Muscle layer of duodenum (tissue), 2 donors: ENCODE measurements at regions not wholly inside any gene's neighbourhood (a gene's known extent, or its start where the extent isn't known, plus 50 kb on each side); places are given as distances from the start of the nearest gene placed in this dataset.
"Not testable (repeated sequence)": the region's sequence is repeated elsewhere in the genome, so short reads cannot be mapped to it uniquely, and the experiment has no call there.

Source experiments
- H3K27ac ChIP-seq: one replicate; pipeline ENCODE4 v1.7.0; 2013; ENCODE audit warnings: mild to moderate bottlenecking, low read length
- H3K27me3 ChIP-seq: one replicate; pipeline ENCODE4 v1.7.0; 2013; ENCODE audit warnings: low read depth, mild to moderate bottlenecking, control low read depth, low read length
- H3K36me3 ChIP-seq, 2 donors: one replicate each; pipeline ENCODE4 v1.7.0; 2013; ENCODE audit warnings: low read length in 2 of 2, control low read depth in 1 of 2, mild to moderate bottlenecking in 1 of 2; ENCODE audit not compliant: insufficient read depth in 2 of 2, control insufficient read depth in 1 of 2
- H3K4me1 ChIP-seq, 2 donors: one replicate each; pipeline ENCODE4 v1.7.0; 2013; ENCODE audit warnings: low read length in 2 of 2, mild to moderate bottlenecking in 2 of 2, control low read depth in 1 of 2, moderate library complexity in 1 of 2; ENCODE audit not compliant: insufficient read depth in 2 of 2, control insufficient read depth in 1 of 2
- H3K4me3 ChIP-seq, 2 donors: one replicate each; pipeline ENCODE4 v1.7.0; 2013; ENCODE audit warnings: low read length in 2 of 2, low read depth in 1 of 2, mild to moderate bottlenecking in 1 of 2
- H3K9me3 ChIP-seq, 2 donors: one replicate each; pipeline ENCODE4 v1.7.0; 2013; ENCODE audit warnings: low read length in 2 of 2, control low read depth in 1 of 2, mild to moderate bottlenecking in 1 of 2; ENCODE audit not compliant: control insufficient read depth in 1 of 2
- donor health status: healthy.

DNA sequence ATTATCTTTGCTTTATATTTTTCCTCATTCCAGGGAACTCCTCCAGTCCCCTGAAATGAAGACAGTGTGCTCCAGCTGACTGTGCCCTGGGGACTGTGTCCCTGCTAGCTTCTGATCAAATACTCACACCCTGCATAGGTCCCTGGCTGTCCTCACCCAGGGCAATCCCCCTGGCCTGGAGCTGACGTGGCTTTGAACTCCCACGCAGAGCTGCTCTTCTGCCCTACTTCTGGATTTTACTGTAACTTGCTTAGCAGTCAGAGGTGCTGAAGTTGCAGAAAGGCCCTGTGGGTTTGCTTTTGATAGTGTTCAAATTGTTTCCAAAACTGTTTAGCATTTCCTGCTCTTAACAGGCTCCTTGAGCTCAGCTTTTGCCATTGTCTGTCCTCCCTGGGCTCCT is 186.5 kb downstream of the FASLG start:
- Histone ChIP-seq H3K27me3 (no peaks in the 10 kb centered on the region), H3K36me3 (no peaks in the 10 kb centered on the region), H3K4me3 (no peak overlapping the region), H3K9me3 (no peaks in the 10 kb centered on the region), H3K4me1 (peaks cover 0 to 4% of the 10 kb centered on the region in 2 donors), H3K27ac (no peak overlapping the region)

DNA sequence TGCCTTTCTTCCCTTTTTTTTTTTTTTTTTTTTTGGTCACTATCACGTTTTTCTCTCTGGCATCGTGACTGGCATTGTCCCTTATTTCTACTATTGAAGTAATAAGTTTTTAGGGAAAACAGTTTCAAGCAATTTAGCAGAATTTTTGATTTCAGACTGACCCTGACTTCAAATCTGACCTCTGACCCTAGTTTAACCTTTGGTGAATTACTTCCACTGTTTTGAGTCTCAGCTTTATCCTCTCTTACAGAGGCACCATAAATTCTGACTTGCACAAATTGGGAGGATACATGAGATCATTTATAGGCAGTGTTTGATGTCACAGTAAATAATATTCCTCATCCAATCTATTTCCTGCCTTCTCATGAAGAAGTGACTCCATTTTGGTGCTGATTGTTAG is 187.0 kb downstream of the FASLG start:
- Histone ChIP-seq H3K4me1 (peaks cover 0 to 4% of the 10 kb centered on the region in 2 donors), H3K27ac (no peak overlapping the region), H3K9me3 (no peaks in the 10 kb centered on the region), H3K36me3 (no peaks in the 10 kb centered on the region), H3K4me3 (no peak overlapping the region), H3K27me3 (no peaks in the 10 kb centered on the region)

DNA sequence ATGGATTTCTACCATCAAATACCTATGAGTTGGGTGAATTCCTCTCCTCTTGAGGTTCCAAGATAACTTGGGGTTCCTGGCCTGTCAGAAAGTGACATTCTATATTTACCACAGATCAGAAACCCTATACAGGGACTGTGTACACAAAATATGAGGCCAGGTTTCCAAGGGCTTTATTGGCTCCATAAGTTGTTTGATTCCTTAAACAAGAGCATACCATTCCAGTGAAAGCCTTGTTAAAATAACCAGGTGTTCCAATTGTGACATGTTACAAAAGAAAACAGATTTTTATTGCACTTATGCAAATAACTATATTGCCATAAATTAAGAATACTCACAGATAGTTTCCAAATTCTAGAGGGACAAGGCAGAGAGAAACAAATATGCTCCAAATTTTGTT is 188.9 kb downstream of the FASLG start:
- H3K4me3 ChIP-seq, H3K9me3 ChIP-seq, H3K4me1 ChIP-seq, H3K27ac ChIP-seq, H3K27me3 ChIP-seq, H3K36me3 ChIP-seq: not testable (repeated sequence)

DNA sequence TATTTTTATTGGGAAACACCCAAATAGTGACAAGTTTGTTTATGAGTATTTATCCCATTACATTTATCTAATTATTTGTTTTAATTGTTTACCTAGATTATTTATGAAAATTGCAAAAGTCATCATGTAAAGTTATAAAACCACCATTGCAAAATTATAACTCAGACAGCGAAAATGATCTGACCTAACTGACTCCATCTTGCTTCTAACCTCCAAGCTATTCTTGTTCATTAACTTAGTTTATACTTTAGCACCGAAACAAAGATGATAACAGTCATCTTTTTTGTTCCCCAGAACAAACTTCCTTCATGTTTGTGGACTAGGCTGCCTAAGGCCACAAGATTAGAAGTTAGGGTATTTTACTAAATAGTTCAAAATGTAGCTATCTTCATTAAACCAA is 190.8 kb downstream of the FASLG start:
- Histone ChIP-seq H3K27ac (no peak overlapping the region), H3K27me3 (no peaks in the 10 kb centered on the region), H3K9me3 (no peaks in the 10 kb centered on the region), H3K4me1 (peaks cover 0 to under 1% of the 10 kb centered on the region in 2 donors), H3K36me3 (no peaks in the 10 kb centered on the region), H3K4me3 (no peak overlapping the region)

DNA sequence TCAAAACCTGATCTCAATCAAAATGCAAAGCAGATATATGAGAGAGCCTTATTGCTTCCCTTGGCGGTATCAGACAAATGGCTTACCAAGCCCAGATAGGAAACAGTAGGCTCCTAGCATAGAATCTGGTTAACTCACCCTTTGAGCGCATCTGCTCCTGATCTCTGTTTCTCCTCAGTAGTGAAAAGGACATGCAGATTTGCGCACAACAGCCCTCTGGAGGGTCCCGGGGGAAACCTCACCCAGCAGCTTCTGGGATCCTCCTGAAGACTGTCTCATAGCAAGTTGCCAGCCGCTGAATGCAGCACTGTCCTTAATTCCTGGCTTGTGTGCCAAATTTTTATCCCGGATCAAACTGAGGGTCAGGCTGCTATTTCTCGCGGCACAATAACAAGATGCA is 192.2 kb downstream of the FASLG start:
- no peaks in the 10 kb centered on the region for H3K4me1 ChIP-seq
- H3K36me3 ChIP-seq: no peaks in the 10 kb centered on the region
- no peaks in the 10 kb centered on the region for H3K27me3 ChIP-seq
- no peaks in the 10 kb centered on the region for H3K9me3 ChIP-seq
- H3K4me3 ChIP-seq: no peak overlapping the region
- H3K27ac ChIP-seq: no peak overlapping the region

DNA sequence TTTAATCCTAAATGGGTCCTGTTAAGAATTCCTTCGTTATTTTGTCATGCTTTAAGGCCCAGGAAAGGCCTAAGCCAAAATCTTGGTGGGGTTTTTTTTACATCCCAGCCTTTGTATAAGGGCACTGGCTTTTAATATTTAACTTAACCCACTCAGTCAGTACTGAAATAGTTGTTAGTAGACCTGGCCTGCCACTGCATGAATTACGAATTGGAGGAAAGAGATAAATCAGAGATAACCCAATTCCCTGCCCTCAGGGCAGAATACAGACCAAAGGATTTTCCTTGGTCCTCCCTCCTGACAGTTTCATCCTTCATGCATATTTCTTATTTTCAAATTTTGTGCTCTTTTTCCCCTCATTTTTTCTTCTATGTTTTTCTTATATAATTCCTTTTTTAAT is 193.0 kb downstream of the FASLG start:
- no peaks in the 10 kb centered on the region for H3K9me3 ChIP-seq
- H3K27ac ChIP-seq: no peak overlapping the region
- H3K27me3 ChIP-seq: no peaks in the 10 kb centered on the region
- H3K4me1 ChIP-seq: no peaks in the 10 kb centered on the region
- no peak overlapping the region for H3K4me3 ChIP-seq
- no peaks in the 10 kb centered on the region for H3K36me3 ChIP-seq

DNA sequence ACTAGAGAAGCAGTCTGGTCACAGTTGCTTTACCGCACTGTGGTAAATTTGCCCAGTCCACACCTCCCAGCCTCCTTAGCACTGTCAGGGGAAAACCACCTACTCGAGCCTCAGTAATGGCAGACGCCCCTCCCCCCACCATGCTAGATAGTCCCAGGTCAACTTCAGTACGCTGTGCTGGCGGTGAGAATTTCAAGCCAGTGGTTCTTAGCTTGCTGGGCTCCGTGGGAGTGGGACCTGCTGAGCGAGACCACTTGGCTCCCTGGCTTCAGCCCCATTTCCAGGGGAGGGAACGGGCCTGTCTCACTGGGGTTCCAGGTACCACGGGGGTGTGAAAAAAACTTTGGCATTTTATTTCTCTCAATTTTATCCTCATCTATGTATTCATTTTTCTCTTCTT is 194.8 kb downstream of the TNFSF18 start:
- H3K4me3 ChIP-seq, H3K9me3 ChIP-seq, H3K36me3 ChIP-seq, H3K27me3 ChIP-seq, H3K4me1 ChIP-seq, H3K27ac ChIP-seq: not testable (repeated sequence)

DNA sequence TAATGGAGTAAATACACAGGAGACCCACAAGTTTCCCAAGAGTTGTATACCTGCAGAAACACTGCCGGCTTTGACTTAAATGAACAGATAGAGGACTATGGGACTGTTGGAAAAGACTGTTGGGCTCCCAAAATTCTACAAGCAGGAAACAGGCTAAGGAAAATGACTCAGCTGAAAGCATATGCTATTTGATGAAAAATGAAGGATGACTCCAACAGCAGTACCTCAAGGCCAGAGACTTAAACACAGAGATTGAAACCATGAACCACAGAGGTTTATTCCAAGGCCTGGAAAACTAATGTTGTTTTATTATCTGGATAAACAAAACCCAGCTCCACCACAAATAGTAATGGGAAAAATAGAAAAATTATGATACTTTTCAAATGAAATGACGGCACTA is 187.7 kb downstream of the TNFSF18 start:
- Histone ChIP-seq H3K9me3 (no peaks in the 10 kb centered on the region), H3K4me1 (no peaks in the 10 kb centered on the region), H3K27ac (no peak overlapping the region), H3K4me3 (no peak overlapping the region), H3K27me3 (no peaks in the 10 kb centered on the region), H3K36me3 (no peaks in the 10 kb centered on the region)

DNA sequence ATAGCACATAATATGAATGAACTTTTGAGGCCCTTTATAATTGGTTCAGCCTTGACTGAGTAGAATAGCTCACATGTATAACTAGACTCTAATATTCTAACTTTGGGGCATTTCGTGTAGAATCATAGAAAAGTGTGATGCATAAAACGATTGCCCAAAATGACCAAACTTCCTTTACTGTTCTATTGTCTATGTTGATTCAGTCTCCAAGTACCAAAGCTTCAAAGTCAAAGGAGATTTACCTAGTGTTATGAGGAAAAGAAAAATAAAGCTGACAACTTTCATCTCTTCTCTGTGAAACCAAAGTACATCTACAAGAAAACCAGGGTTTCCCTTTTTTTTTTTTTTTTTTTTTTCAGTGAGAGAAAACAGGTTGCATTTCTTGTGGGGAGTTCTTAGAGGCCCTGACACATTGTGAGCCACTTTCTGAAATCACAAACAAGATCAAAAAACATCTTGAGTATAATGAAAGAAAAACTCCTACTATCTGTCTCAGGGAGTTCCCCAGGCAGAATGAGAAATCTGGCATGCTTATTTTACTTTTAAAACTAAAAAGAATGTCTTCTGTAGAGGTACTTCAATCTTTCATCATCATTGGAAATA is 183.4 kb downstream of the TNFSF18 start:
- Histone ChIP-seq H3K36me3 (no peaks in the 10 kb centered on the region), H3K27me3 (no peaks in the 10 kb centered on the region), H3K9me3 (no peaks in the 10 kb centered on the region), H3K4me3 (no peak overlapping the region), H3K27ac (no peak overlapping the region), H3K4me1 (no peaks in the 10 kb centered on the region)

DNA sequence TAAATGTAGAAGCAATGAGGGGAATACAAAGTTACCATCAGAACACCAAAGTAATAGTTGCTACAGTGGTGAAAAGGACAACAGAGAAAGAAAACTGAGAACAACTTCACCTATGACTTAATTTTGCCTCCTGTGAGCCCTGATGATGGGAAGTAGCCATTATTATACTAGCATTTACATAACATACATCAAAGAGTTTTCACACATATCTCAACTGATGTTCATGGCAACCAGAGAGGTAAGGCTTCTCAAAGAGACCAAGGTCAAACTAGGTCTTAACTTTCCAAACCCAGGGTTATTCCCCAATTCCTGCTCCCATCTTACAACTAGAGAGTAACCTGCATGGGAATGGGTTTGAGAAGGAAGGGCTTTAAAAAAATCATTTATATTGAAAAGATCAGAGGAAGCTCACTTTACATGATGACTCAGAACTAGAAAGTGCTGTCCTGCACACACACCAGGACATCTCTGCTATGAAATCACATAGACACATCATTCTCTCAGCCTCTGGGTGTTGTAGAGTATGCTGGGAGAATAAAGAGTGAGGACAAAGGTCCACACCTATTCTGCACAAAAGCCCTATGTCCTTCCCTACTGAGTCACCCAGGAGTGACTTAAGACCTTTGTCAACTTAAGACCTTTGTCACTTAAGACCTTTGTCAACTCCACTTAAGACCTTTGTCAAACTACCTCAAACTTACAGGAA is 179.7 kb downstream of the TNFSF18 start:
- H3K4me1 ChIP-seq: no peaks in the 10 kb centered on the region
- H3K27ac ChIP-seq: no peak overlapping the region
- H3K27me3 ChIP-seq: no peaks in the 10 kb centered on the region
- H3K4me3 ChIP-seq: no peak overlapping the region
- no peaks in the 10 kb centered on the region for H3K36me3 ChIP-seq
- no peaks in the 10 kb centered on the region for H3K9me3 ChIP-seq

DNA sequence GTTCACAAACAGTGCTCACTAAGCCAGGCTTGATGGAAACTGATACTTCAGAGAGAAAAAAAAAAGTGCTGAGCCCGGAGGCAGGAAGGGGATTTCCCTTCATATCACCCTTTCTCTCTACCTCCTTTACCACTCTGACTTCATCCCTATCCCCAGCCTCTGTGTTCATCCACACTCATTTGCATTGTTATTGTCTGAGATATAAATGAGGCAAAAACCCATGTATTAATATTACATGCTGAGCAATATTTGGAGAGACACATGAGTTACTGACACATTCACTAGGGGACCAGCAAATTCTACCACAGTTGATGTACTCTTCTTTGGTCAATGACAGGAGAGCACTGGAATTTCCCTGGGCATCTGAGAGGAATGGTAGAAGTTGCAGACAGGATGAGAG is 175.8 kb downstream of the TNFSF18 start:
- Histone ChIP-seq H3K4me1 (no peaks in the 10 kb centered on the region), H3K27ac (no peak overlapping the region), H3K4me3 (no peak overlapping the region), H3K27me3 (no peaks in the 10 kb centered on the region), H3K9me3 (no peaks in the 10 kb centered on the region), H3K36me3 (no peaks in the 10 kb centered on the region)

DNA sequence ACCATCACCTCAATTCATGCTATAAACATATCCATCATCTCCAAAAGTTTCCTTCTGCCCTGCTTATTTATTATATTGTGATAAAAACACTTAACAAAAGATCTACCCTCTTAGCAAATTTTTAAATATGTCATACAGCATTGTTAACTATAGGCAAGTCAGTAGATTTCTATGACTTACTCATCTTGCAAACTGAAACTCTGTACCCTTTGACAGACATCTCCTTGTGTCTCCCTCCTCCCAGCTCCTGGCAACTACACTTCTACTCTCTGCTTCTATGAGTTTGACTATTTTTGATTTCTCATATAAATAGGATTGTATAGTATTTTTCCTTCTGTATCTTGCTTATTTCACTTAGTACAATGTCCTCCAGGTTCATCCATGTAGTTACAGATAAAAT is 174.8 kb downstream of the TNFSF18 start:
- Histone ChIP-seq H3K9me3 (no peaks in the 10 kb centered on the region), H3K4me1 (no peaks in the 10 kb centered on the region), H3K27ac (no peak overlapping the region), H3K27me3 (no peaks in the 10 kb centered on the region), H3K4me3 (no peak overlapping the region), H3K36me3 (no peaks in the 10 kb centered on the region)
